Thyroid gland (tissue), 4 donors: ENCODE measurements at regions not wholly inside any gene's neighbourhood (a gene's known extent, or its start where the extent isn't known, plus 50 kb on each side); places are given as distances from the start of the nearest gene placed in this dataset.
A peak's percentile ranks its signal among the peaks of the same experiment; 100 is the strongest.

Source experiments
- DNase-seq, 2 donors: peaks; one replicate each; pipeline ENCODE4 v3.0.0-alpha.2; 2019
- H3K27ac ChIP-seq, 3 donors: fragments of 200-600 bp; sonication (generic); 1 replicate in 2 of 3; 2 replicates in 1 of 3; pipeline ENCODE4 v1.5.1; 2016 to 2019; ENCODE audit warnings: mild to moderate bottlenecking in 1 of 3, moderate library complexity in 1 of 3
- H3K27me3 ChIP-seq: fragments of 200-600 bp; sonication (generic); one replicate; pipeline ENCODE4 v1.5.1; 2019
- H3K36me3 ChIP-seq, 2 donors: fragments of 200-600 bp; sonication (generic); one replicate each; pipeline ENCODE4 v1.5.1; 2016 to 2019
- H3K4me1 ChIP-seq, 2 donors: fragments of 200-600 bp; sonication (generic); one replicate each; pipeline ENCODE4 v1.5.1; 2017 to 2019
- H3K4me3 ChIP-seq, 3 donors: fragments of 200-600 bp; sonication (generic); replicated peaks in 1 of 3; 1 replicate in 2 of 3; 2 replicates in 1 of 3; pipeline ENCODE4 v1.5.1; 2016; ENCODE audit warnings: mild to moderate bottlenecking in 1 of 3
- H3K9me3 ChIP-seq: fragments of 200-600 bp; sonication (generic); one replicate; pipeline ENCODE4 v1.5.1; 2017
- CTCF ChIP-seq, 6 experiments: fragments of 200-600 bp in 3 of 6; fragments of 450-650 bp in 3 of 6; sonication (generic) in 3 of 6; IDR thresholded peaks; one replicate each; pipeline ENCODE4 v1.5.1; 2016 to 2019; ENCODE audit warnings: antibody characterized with exemption in 6 of 6, mild to moderate bottlenecking in 2 of 6, inconsistent platforms in 1 of 6, moderate library complexity in 1 of 6
- POLR2A ChIP-seq, 2 donors: fragments of 450-650 bp; IDR thresholded peaks; one replicate each; pipeline ENCODE4 v1.6.1; 2017; ENCODE audit warnings: antibody characterized with exemption in 2 of 2, mild to moderate bottlenecking in 2 of 2, moderate library complexity in 1 of 2
- WGBS, 2 donors: methylation state at CpG; one replicate each; pipeline ENCODE4 v1.1.5; 2017; 5-methylcytosine and 5-hydroxymethylcytosine counted together
- intact Hi-C: fragments of 100-400 bp; cut with DNase I; formaldehyde crosslinking; loops from one replicate; pipeline ENCODE4 v1.15.1; 2023

- intact Hi-C loops: no loop called here
- 91% methylated on average over 8 of the region's 8 CpGs for WGBS, 2 donors
- Histone ChIP-seq H3K36me3 (no peaks in the 10 kb centered on the region), H3K4me1 (no peaks in the 10 kb centered on the region), H3K27ac (no peak overlapping the region), H3K27me3 (no peaks in the 10 kb centered on the region), H3K4me3 (no peak overlapping the region), H3K9me3 (no peaks in the 10 kb centered on the region)
- TF ChIP-seq CTCF (IDR thresholded peaks at IDR 0.05) (no peak), POLR2A (IDR thresholded peaks at IDR 0.05) (no peak)
- no peak for DNase-seq
Observed at GRCh38 chr15:94655249-94655880, 424.0 kb downstream of the MCTP2 start.

- 83 to 93% methylated on average over 7 of the region's 7 CpGs for WGBS, 2 donors
- Histone ChIP-seq H3K4me1 (no peaks in the 10 kb centered on the region), H3K27me3 (no peaks in the 10 kb centered on the region), H3K36me3 (no peaks in the 10 kb centered on the region), H3K4me3 (no peak overlapping the region), H3K27ac (no peak overlapping the region), H3K9me3 (no peaks in the 10 kb centered on the region)
- TF ChIP-seq CTCF (IDR thresholded peaks at IDR 0.05) (no peak), POLR2A (IDR thresholded peaks at IDR 0.05) (no peak)
- intact Hi-C loops: no loop called here
- DNase-seq: no peak
Observed at GRCh38 chr15:94665676-94666441, 434.5 kb downstream of the MCTP2 start.

GRCh38 chr15:94666553-94666952, 435.2 kb downstream of the MCTP2 start:
- no peaks in the 10 kb centered on the region for H3K27me3 ChIP-seq
- no peaks in the 10 kb centered on the region for H3K9me3 ChIP-seq
- H3K4me1 ChIP-seq: no peaks in the 10 kb centered on the region
- H3K4me3 ChIP-seq: no peak overlapping the region
- no peak overlapping the region for H3K27ac ChIP-seq
- no peaks in the 10 kb centered on the region for H3K36me3 ChIP-seq
- 58 to 61% methylated on average over 5 of the region's 5 CpGs for WGBS, 2 donors
- TF ChIP-seq POLR2A (IDR thresholded peaks at IDR 0.05) (no peak), CTCF (IDR thresholded peaks at IDR 0.05) (no peak)
- intact Hi-C loops: no loop called here
- DNase-seq: no peak

GRCh38 chr15:94667109-94667508, 435.7 kb downstream of the MCTP2 start:
- TF ChIP-seq POLR2A (IDR thresholded peaks at IDR 0.05): no peak
- TF ChIP-seq CTCF (IDR thresholded peaks at IDR 0.05): no peak
- DNase-seq: no peak
- intact Hi-C loops: no loop called here
- no peaks in the 10 kb centered on the region for H3K9me3 ChIP-seq
- H3K36me3 ChIP-seq: no peaks in the 10 kb centered on the region
- no peaks in the 10 kb centered on the region for H3K27me3 ChIP-seq
- 89 to 92% methylated on average over 5 of the region's 5 CpGs for WGBS, 2 donors
- no peak overlapping the region for H3K27ac ChIP-seq
- H3K4me1 ChIP-seq: no peaks in the 10 kb centered on the region
- H3K4me3 ChIP-seq: no peak overlapping the region

- Histone ChIP-seq H3K4me3 (no peak overlapping the region), H3K36me3 (no peaks in the 10 kb centered on the region), H3K27me3 (no peaks in the 10 kb centered on the region), H3K4me1 (no peaks in the 10 kb centered on the region), H3K9me3 (no peaks in the 10 kb centered on the region), H3K27ac (peak overlapping the region in 2 of 3 donors; percentile 1 to 29)
- intact Hi-C loops: no loop called here
- TF ChIP-seq POLR2A (IDR thresholded peaks at IDR 0.05) (no peak), CTCF (IDR thresholded peaks at IDR 0.05) (peak in 4 of 6 experiments; percentile 28 to 60 (median 58))
- 4 to 6% methylated on average over 3 of the region's 3 CpGs for WGBS, 2 donors
- DNase-seq: no peak
Observed at GRCh38 chr15:94670438-94671034, 439.2 kb downstream of the MCTP2 start.
